ENCODE measurements at regions not wholly inside any gene's neighbourhood (a gene's known extent, or its start where the extent isn't known, plus 50 kb on each side); places are given as distances from the start of the nearest gene placed in this dataset.

DNA sequence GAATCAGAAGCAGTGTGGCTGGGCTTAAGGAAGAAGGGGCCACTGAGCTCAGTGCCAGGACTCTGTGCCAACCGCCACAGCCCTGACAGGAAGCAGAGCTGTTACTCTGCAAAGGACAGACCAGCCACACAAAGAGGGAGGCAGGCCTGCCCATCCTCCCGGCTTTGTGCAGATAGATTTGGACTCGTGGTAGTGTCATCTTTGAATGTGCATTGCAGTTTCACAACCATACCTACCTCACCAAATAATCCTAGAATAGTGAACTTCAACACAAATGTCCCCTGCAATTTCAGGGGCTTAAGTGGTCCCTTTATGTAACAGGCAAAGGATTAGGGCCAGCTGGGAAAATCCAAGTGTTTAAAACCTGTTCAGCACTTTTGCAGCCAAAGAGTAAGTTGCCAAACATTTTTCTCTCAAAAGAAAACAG is 55.1 kb upstream of the CLDN10 start:
- no peak for DNase-seq (ENCODE audit: low read depth)

GRCh38 chr13:95498886-95499285 is 53.6 kb upstream of the CLDN10 start:
- no peak for DNase-seq (ENCODE audit: low read depth)

DNA sequence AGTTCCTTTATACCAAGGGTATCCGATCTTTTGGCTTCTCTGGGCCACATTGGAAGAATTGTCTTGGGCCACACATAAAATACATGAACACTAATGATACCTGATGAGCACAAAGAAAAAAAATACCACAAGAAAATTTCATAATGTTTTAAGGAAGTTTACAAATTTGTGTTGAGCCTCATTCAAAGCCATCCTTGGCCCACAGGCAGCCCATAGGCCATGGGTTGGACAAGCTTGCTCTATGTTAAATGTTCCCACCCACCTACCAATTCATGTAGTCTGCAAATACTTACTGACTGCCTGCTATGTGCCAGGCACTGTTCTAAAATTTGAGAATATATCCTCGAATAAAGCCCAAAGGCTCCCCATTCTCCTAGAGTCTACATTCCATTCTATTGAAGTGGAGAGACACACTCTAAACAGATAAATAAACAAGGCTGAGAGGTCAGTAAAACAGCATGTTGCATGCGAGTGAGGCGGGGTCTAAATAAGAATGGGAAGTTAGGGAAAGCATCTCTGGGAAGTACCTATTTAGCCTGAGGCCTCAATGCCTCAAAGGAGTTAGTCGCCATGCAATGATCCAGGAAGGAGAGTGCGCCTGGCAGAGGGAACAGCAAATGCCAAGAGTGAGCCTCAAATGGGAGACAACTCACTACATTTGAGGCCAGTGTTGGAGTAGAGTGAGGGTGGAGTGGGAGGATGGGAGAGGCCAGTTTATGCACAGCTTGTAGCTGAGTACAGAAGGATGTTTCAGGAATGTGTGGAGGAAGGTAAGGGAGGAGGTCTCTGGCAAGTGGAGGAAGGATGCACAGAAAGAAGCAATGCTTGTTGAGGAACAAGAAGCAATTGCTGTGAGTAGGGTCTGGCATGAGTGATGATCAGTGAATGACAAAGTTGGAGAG is 52.5 kb upstream of the CLDN10 start:
- no peak for DNase-seq (ENCODE audit: low read depth)

DNA sequence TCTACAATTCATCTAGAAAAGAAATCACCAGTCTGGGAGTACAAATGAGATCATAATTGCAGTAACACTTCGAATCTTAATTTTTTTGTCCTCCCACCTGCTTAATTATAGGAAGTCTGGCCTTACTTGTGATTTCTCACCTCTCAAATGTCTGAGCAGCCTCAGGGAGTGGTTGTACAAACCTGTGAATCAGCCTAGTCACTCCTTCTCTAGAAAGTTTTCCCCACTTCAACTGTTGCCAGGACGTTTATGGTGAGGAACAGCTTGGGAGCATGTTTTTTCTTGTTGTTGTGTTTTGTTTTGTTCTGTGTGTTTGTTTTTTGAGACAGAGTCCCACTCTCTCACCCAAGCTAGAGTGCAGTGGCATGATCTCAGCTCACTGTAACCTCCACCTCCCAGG is 50.3 kb upstream of the CLDN10 start:
- DNase-seq (ENCODE audit: low read depth) = no peak

Data from stimulated activated CD8-positive, alpha-beta memory T cell treated with anti-CD3 and anti-CD28 coated beads, Interleukin-4, amount 100 ng/mL, for 24 hours (primary cell).